ENCODE measurements at regions not wholly inside any gene's neighbourhood (a gene's known extent, or its start where the extent isn't known, plus 50 kb on each side); places are given as distances from the start of the nearest gene placed in this dataset.

- no peak for TF ChIP-seq CTCF (IDR thresholded peaks at IDR 0.05)
- no peak for TF ChIP-seq POLR2A (IDR thresholded peaks at IDR 0.05)
Measured at GRCh38 chr2:173803449-173803848, 161.7 kb downstream of the SP3 start.
